SU-DHL-6 (cell line): ENCODE measurements at regions not wholly inside any gene's neighbourhood (a gene's known extent, or its start where the extent isn't known, plus 50 kb on each side); places are given as distances from the start of the nearest gene placed in this dataset.

Experiments
- EZH2phosphoT487 ChIP-seq: fragments of 200-600 bp; sonication (generic), shearing (Covaris generic); conservative IDR thresholded peaks from 2 replicates; pipeline ENCODE4 v1.6.1; 2018; ENCODE audit warnings: mild to moderate bottlenecking, antibody characterized with exemption, low read length, moderate library complexity, mixed read lengths
- TF ChIP-seq, protein P1 (sequence below): fragments of 200-600 bp; sonication (generic); IDR thresholded peaks from one replicate; pipeline ENCODE4 v1.5.1; 2017; ENCODE audit warnings: antibody characterized with exemption, mild to moderate bottlenecking, low read length, moderate library complexity; ENCODE audit not compliant: insufficient read depth, poor library complexity, severe bottlenecking

DNA sequence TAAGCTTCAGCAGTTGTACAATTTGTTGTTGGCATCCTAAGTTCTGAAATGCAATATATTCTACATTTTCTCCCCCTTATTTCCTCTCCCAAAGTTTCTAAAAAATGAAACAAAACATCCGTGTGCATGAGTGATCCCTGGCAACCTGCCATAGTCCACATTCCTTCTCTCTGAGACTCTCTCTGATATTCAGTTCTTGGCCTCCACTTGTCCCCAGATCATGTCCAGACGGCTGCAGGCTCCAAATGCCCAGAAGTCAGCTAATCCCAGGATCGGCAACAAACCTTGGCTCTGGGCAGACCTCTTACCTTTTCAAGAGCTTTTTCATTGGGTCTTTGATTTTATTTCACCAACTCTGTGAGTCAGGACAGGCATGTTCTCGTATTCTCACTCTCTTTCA lies 187.8 kb downstream of the ETS2 start:
- TF ChIP-seq, protein P1, sequence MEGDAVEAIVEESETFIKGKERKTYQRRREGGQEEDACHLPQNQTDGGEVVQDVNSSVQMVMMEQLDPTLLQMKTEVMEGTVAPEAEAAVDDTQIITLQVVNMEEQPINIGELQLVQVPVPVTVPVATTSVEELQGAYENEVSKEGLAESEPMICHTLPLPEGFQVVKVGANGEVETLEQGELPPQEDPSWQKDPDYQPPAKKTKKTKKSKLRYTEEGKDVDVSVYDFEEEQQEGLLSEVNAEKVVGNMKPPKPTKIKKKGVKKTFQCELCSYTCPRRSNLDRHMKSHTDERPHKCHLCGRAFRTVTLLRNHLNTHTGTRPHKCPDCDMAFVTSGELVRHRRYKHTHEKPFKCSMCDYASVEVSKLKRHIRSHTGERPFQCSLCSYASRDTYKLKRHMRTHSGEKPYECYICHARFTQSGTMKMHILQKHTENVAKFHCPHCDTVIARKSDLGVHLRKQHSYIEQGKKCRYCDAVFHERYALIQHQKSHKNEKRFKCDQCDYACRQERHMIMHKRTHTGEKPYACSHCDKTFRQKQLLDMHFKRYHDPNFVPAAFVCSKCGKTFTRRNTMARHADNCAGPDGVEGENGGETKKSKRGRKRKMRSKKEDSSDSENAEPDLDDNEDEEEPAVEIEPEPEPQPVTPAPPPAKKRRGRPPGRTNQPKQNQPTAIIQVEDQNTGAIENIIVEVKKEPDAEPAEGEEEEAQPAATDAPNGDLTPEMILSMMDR = no peak
- TF ChIP-seq EZH2phosphoT487 = no peak
